Neural progenitor cell (in vitro differentiated cells): ENCODE measurements at regions not wholly inside any gene's neighbourhood (a gene's known extent, or its start where the extent isn't known, plus 50 kb on each side); places are given as distances from the start of the nearest gene placed in this dataset.

Experiments used
- EZH2 ChIP-seq: fragments of 200-600 bp; sonication (generic); IDR thresholded peaks from 2 replicates; pipeline ENCODE4 v1.6.1; 2017; ENCODE audit warnings: antibody characterized with exemption, mild to moderate bottlenecking, moderate library complexity
- EZH2phosphoT487 ChIP-seq: fragments of 200-600 bp; sonication (generic); IDR thresholded peaks from 2 replicates; pipeline ENCODE4 v1.6.1; 2017; ENCODE audit warnings: antibody characterized with exemption
- TF ChIP-seq, protein P1 (sequence below): fragments of 200-600 bp; sonication (generic); IDR thresholded peaks from 2 replicates; pipeline ENCODE4 v1.5.1; 2017; ENCODE audit warnings: antibody characterized with exemption, mild to moderate bottlenecking

DNA sequence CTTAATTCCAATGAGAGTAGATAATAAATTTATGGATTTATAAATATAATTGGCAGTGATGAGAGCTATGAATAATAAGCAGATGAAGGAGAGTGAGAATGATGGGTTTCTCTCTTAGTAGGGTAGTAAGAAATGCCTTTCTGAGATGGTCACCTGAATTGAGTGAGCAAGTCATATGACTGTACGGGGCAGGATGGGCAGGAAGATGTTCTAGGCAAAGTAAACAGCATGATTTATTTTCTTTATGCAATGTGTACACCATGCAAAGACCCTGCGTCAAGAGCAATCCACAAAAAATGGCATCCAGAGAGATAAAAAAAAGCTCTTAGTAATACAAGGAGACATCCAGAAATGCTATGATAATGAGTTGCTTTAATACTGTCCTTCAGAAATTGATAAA is 409.9 kb downstream of the HLX start:
- TF ChIP-seq, protein P1, sequence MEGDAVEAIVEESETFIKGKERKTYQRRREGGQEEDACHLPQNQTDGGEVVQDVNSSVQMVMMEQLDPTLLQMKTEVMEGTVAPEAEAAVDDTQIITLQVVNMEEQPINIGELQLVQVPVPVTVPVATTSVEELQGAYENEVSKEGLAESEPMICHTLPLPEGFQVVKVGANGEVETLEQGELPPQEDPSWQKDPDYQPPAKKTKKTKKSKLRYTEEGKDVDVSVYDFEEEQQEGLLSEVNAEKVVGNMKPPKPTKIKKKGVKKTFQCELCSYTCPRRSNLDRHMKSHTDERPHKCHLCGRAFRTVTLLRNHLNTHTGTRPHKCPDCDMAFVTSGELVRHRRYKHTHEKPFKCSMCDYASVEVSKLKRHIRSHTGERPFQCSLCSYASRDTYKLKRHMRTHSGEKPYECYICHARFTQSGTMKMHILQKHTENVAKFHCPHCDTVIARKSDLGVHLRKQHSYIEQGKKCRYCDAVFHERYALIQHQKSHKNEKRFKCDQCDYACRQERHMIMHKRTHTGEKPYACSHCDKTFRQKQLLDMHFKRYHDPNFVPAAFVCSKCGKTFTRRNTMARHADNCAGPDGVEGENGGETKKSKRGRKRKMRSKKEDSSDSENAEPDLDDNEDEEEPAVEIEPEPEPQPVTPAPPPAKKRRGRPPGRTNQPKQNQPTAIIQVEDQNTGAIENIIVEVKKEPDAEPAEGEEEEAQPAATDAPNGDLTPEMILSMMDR, result no peak
- TF ChIP-seq EZH2 (no peak), EZH2phosphoT487 (no peak)
